ENCODE measurements at regions not wholly inside any gene's neighbourhood (a gene's known extent, or its start where the extent isn't known, plus 50 kb on each side); places are given as distances from the start of the nearest gene placed in this dataset.

GRCh38 chr2:67752199-67752598, 310.6 kb downstream of the C1D start:
- ATAC-seq = no peak
- Mint-ChIP-seq H3K9me3 (no peaks in the 10 kb centered on the region), H3K4me1 (ENCODE audit: low read depth) (no peaks in the 10 kb centered on the region), H3K27me3 (no peaks in the 10 kb centered on the region), H3K4me3 (no peak overlapping the region), H3K27ac (no peak overlapping the region), H3K36me3 (ENCODE audit: low read depth) (no peaks in the 10 kb centered on the region)
- TF ChIP-seq CTCF (IDR thresholded peaks at IDR 0.05) = no peak
- intact Hi-C loops (cut with micrococcal nuclease) = no loop called here
- ChIA-PET POLR2A (no interaction called here), CTCF (interaction anchor here (1.0 kb wide), 1 partner anchor 37 kb away, joined by 3 read pairs; no protein-coding TSS in a partner anchor)
- no peak for DNase-seq

GRCh38 chr2:67752969-67753368, 309.8 kb downstream of the C1D start:
- POLR2A ChIA-PET = no interaction called here
- Mint-ChIP-seq H3K27me3 (no peaks in the 10 kb centered on the region), H3K4me1 (ENCODE audit: low read depth) (no peaks in the 10 kb centered on the region), H3K27ac (no peak overlapping the region), H3K4me3 (no peak overlapping the region), H3K9me3 (no peaks in the 10 kb centered on the region), H3K36me3 (ENCODE audit: low read depth) (no peaks in the 10 kb centered on the region)
- no peak for DNase-seq
- no peak for ATAC-seq
- no peak for TF ChIP-seq CTCF (IDR thresholded peaks at IDR 0.05)
- CTCF ChIA-PET = interaction anchor here (1.0 kb wide), 1 partner anchor 38 kb away, joined by 3 read pairs; no protein-coding TSS in a partner anchor
- intact Hi-C loops (cut with micrococcal nuclease) = no loop called here

- no peaks in the 10 kb centered on the region for H3K4me1 Mint-ChIP-seq (ENCODE audit: low read depth)
- intact Hi-C loops (cut with micrococcal nuclease) = no loop called here
- POLR2A ChIA-PET = no interaction called here
- no peaks in the 10 kb centered on the region for H3K36me3 Mint-ChIP-seq (ENCODE audit: low read depth)
- no peak for TF ChIP-seq CTCF (IDR thresholded peaks at IDR 0.05)
- ATAC-seq (no peak), DNase-seq (no peak)
- CTCF ChIA-PET = no interaction called here
- no peaks in the 10 kb centered on the region for H3K9me3 Mint-ChIP-seq
- H3K27ac Mint-ChIP-seq = no peak overlapping the region
- H3K27me3 Mint-ChIP-seq = no peaks in the 10 kb centered on the region
- no peak overlapping the region for H3K4me3 Mint-ChIP-seq
These were observed 307.5 kb downstream of the C1D start for GRCh38 chr2:67755156-67755882.

GRCh38 chr2:67760995-67761394, 301.8 kb downstream of the C1D start:
- H3K27ac Mint-ChIP-seq = no peak overlapping the region
- DNase-seq (no peak), ATAC-seq (no peak)
- H3K4me3 Mint-ChIP-seq = no peak overlapping the region
- H3K36me3 Mint-ChIP-seq (ENCODE audit: low read depth) = no peaks in the 10 kb centered on the region
- H3K27me3 Mint-ChIP-seq = no peaks in the 10 kb centered on the region
- ChIA-PET POLR2A (no interaction called here), CTCF (no interaction called here)
- no peaks in the 10 kb centered on the region for H3K9me3 Mint-ChIP-seq
- no peaks in the 10 kb centered on the region for H3K4me1 Mint-ChIP-seq (ENCODE audit: low read depth)
- intact Hi-C loops (cut with micrococcal nuclease) = no loop called here
- no peak for TF ChIP-seq CTCF (IDR thresholded peaks at IDR 0.05)

GRCh38 chr2:67771380-67771779, 291.4 kb downstream of the C1D start:
- H3K4me1 Mint-ChIP-seq (ENCODE audit: low read depth) = no peaks in the 10 kb centered on the region
- POLR2A ChIA-PET = no interaction called here
- ATAC-seq (no peak), DNase-seq (no peak)
- no peaks in the 10 kb centered on the region for H3K9me3 Mint-ChIP-seq
- H3K36me3 Mint-ChIP-seq (ENCODE audit: low read depth) = no peaks in the 10 kb centered on the region
- peaks cover 5% of the 10 kb centered on the region for H3K27me3 Mint-ChIP-seq
- intact Hi-C loops (cut with micrococcal nuclease) = no loop called here
- no peak overlapping the region for H3K4me3 Mint-ChIP-seq
- no peak for TF ChIP-seq CTCF (IDR thresholded peaks at IDR 0.05)
- no peak overlapping the region for H3K27ac Mint-ChIP-seq
- CTCF ChIA-PET = no interaction called here
